RWPE2 (cell line): ENCODE measurements at regions not wholly inside any gene's neighbourhood (a gene's known extent, or its start where the extent isn't known, plus 50 kb on each side); places are given as distances from the start of the nearest gene placed in this dataset.
"Not testable (repeated sequence)": the region's sequence is repeated elsewhere in the genome, so short reads cannot be mapped to it uniquely, and the experiment has no call there.

Experiments
- ATAC-seq: fragments of 200-7000 bp; cut with Tn5 transposase; 3 replicates; pipeline ENCODE4 v1.9.1; 2021; ENCODE audit warnings: low read depth
- DNase-seq: peaks from one replicate; pipeline ENCODE4 v3.0.0-alpha.2; 2020; ENCODE audit warnings: low spot score
- H3K27ac ChIP-seq: fragments of 450-650 bp; 2 replicates; pipeline ENCODE4 v1.5.1; 2017; ENCODE audit warnings: mild to moderate bottlenecking; ENCODE audit not compliant: poor library complexity, severe bottlenecking
- H3K27me3 ChIP-seq: fragments of 250-450 bp; sonication (Bioruptor Pico); 2 replicates; pipeline ENCODE4 v1.5.1; 2021; ENCODE audit warnings: mild to moderate bottlenecking, moderate library complexity; ENCODE audit not compliant: insufficient read depth, poor library complexity, severe bottlenecking
- H3K36me3 ChIP-seq: fragments of 250-450 bp; sonication (Bioruptor Pico); 2 replicates; pipeline ENCODE4 v1.5.1; 2020; ENCODE audit warnings: low read depth, mild to moderate bottlenecking, moderate library complexity
- H3K4me1 ChIP-seq: fragments of 250-450 bp; sonication (Bioruptor Pico); 2 replicates; pipeline ENCODE4 v1.5.1; 2021; ENCODE audit warnings: mild to moderate bottlenecking, moderate library complexity; ENCODE audit not compliant: insufficient read depth, poor library complexity, severe bottlenecking
- H3K4me3 ChIP-seq: fragments of 250-450 bp; sonication (Bioruptor Pico); 2 replicates; pipeline ENCODE4 v1.5.1; 2021; ENCODE audit warnings: mild to moderate bottlenecking, moderate library complexity; ENCODE audit not compliant: severe bottlenecking
- H3K9me3 ChIP-seq: fragments of 250-450 bp; sonication (Bioruptor Pico); 2 replicates; pipeline ENCODE4 v1.5.1; 2021; ENCODE audit warnings: mild to moderate bottlenecking, moderate library complexity; ENCODE audit not compliant: severe bottlenecking
- CTCF ChIP-seq: fragments of 450-650 bp; IDR thresholded peaks from one replicate; pipeline ENCODE4 v1.5.1; 2017; ENCODE audit warnings: mild to moderate bottlenecking, moderate library complexity; ENCODE audit not compliant: poor library complexity, severe bottlenecking

DNA sequence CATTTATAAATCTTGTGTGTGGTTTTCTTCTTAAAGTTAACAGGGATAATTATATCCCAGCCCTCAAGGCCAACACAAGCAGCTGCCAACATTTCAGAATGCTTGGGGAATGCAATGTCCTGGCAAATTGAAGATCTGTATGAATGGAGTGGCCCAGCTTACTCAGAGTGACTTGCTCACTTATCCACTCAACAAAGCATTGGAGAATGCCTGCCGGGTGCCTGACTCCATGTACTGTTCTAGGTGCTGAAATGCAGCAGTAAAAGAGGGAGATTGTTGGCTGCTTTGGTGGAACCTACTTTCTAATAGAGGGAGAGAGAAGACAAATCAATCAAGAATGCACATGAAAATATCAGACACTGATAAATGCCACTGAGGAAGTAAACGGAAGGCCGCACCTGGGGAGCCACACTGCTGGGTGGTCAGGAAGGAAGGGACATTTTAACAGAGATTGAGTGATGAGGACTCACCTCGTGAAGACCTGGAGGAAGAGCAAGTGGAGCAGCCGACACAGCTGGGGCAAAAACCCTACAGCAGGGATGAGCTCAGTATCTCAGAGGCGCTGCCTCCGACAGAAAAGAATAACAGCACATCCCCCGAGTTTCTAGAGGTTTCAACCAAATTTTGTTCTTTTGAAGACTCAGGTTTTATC, 61.2 kb upstream of the VASH1 start:
- TF ChIP-seq CTCF: no peak
- DNase-seq: no peak
- H3K27me3 ChIP-seq: no peaks in the 10 kb centered on the region
- H3K9me3 ChIP-seq: no peaks in the 10 kb centered on the region
- H3K27ac ChIP-seq: no peak overlapping the region
- no peaks in the 10 kb centered on the region for H3K4me1 ChIP-seq
- no peaks in the 10 kb centered on the region for H3K36me3 ChIP-seq
- no peak overlapping the region for H3K4me3 ChIP-seq
- ATAC-seq: no peak

GRCh38 chr14:76701436-76701835, 59.8 kb upstream of the VASH1 start:
- ATAC-seq (no peak), DNase-seq (no peak)
- H3K27ac ChIP-seq: no peak overlapping the region
- no peak for TF ChIP-seq CTCF
- no peaks in the 10 kb centered on the region for H3K4me1 ChIP-seq
- no peaks in the 10 kb centered on the region for H3K9me3 ChIP-seq
- H3K27me3 ChIP-seq: no peaks in the 10 kb centered on the region
- no peaks in the 10 kb centered on the region for H3K36me3 ChIP-seq
- H3K4me3 ChIP-seq: no peak overlapping the region

- DNase-seq (no peak), ATAC-seq (no peak)
- TF ChIP-seq CTCF: no peak
- no peaks in the 10 kb centered on the region for H3K27me3 ChIP-seq
- H3K4me3 ChIP-seq: no peak overlapping the region
- H3K36me3 ChIP-seq: no peaks in the 10 kb centered on the region
- no peak overlapping the region for H3K27ac ChIP-seq
- no peaks in the 10 kb centered on the region for H3K9me3 ChIP-seq
- H3K4me1 ChIP-seq: no peaks in the 10 kb centered on the region
Observed at GRCh38 chr14:76701981-76702380, 59.3 kb upstream of the VASH1 start.

DNA sequence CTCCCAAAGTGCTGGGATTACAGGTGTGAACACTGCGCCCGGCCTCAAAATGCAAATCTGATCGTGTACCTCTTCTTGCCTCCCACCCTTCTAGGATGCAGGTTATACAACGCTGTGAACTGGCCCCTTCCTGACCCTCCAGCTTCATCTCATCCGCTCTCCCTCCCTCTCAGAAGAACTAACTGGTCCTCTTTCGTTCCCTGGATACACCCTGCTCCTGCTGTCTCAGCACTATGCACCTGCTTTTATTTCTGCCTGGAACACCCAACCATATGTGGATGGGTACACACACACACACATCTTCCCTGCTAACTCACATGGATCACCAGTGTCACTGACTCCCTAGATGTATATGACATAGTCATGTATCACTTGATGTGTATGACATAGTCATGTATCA, 56.1 kb upstream of the VASH1 start:
- TF ChIP-seq CTCF: no peak
- ATAC-seq (no peak), DNase-seq (no peak)
- H3K4me3 ChIP-seq: no peak overlapping the region
- no peaks in the 10 kb centered on the region for H3K4me1 ChIP-seq
- H3K27me3 ChIP-seq: no peaks in the 10 kb centered on the region
- no peaks in the 10 kb centered on the region for H3K9me3 ChIP-seq
- H3K36me3 ChIP-seq: no peaks in the 10 kb centered on the region
- H3K27ac ChIP-seq: no peak overlapping the region

- not testable (repeated sequence) for H3K27ac ChIP-seq, H3K36me3 ChIP-seq, DNase-seq, H3K27me3 ChIP-seq, H3K4me1 ChIP-seq, H3K4me3 ChIP-seq, ATAC-seq, H3K9me3 ChIP-seq
Observed at GRCh38 chr14:76706207-76706606, 55.1 kb upstream of the VASH1 start.
